ENCODE measurements at regions not wholly inside any gene's neighbourhood (a gene's known extent, or its start where the extent isn't known, plus 50 kb on each side); places are given as distances from the start of the nearest gene placed in this dataset.
"Not testable (repeated sequence)": the region's sequence is repeated elsewhere in the genome, so short reads cannot be mapped to it uniquely, and the experiment has no call there.

- not testable (repeated sequence) for DNase-seq
Measured at GRCh38 chr2:101645886-101646285, 51.6 kb upstream of the MAP4K4 start.

- DNase-seq = no peak
Measured at GRCh38 chr2:101644842-101645383, 52.6 kb upstream of the MAP4K4 start.

- no peak for DNase-seq
Measured at GRCh38 chr2:101643004-101643524, 54.4 kb upstream of the MAP4K4 start.

- no peak for DNase-seq
Measured at GRCh38 chr2:101638817-101639605, 58.5 kb upstream of the MAP4K4 start.

GRCh38 chr2:101638181-101638711, 59.3 kb upstream of the MAP4K4 start:
- DNase-seq = no peak

- DNase-seq = no peak
Measured at GRCh38 chr2:101630224-101630949, 67.1 kb upstream of the MAP4K4 start.

- DNase-seq = no peak
Measured at GRCh38 chr2:101628030-101628392, 69.5 kb upstream of the MAP4K4 start.

GRCh38 chr2:101627285-101628029, 70.0 kb upstream of the MAP4K4 start:
- DNase-seq = no peak

GRCh38 chr2:101625814-101626213, 71.7 kb upstream of the MAP4K4 start:
- not testable (repeated sequence) for DNase-seq

- no peak for DNase-seq
Measured at GRCh38 chr2:101625387-101625786, 72.1 kb upstream of the MAP4K4 start.

GRCh38 chr2:101624706-101625332, 72.7 kb upstream of the MAP4K4 start:
- DNase-seq = no peak

GRCh38 chr2:101623031-101623521, 74.4 kb upstream of the MAP4K4 start:
- DNase-seq = no peak

- DNase-seq = no peak
Measured at GRCh38 chr2:101622210-101623030, 75.1 kb upstream of the MAP4K4 start.

GRCh38 chr2:101619191-101619591, 78.3 kb upstream of the MAP4K4 start:
- no peak for DNase-seq

GRCh38 chr2:101617796-101618195, 79.7 kb upstream of the MAP4K4 start:
- DNase-seq = peak; percentile 1

GRCh38 chr2:101617188-101617587, 80.3 kb upstream of the MAP4K4 start:
- peak; percentile 79 for DNase-seq

- DNase-seq = no peak
Measured at GRCh38 chr2:101614127-101614759, 83.3 kb upstream of the MAP4K4 start.

- DNase-seq = no peak
Measured at GRCh38 chr2:101613056-101613704, 84.3 kb upstream of the MAP4K4 start.

GRCh38 chr2:101612019-101612418, 85.5 kb upstream of the MAP4K4 start:
- DNase-seq = no peak

Data from fibroblast of skin of back (primary cell).